Activated CD8-positive, alpha-beta memory T cell treated with anti-CD3 and anti-CD28 coated beads for 1 hour (primary cell): ENCODE measurements at regions not wholly inside any gene's neighbourhood (a gene's known extent, or its start where the extent isn't known, plus 50 kb on each side); places are given as distances from the start of the nearest gene placed in this dataset.
"Not testable (repeated sequence)": the region's sequence is repeated elsewhere in the genome, so short reads cannot be mapped to it uniquely, and the experiment has no call there.

Experiments used
- DNase-seq, 2 donors: peaks; one replicate each; pipeline ENCODE4 v3.0.0-alpha.2; 2020; ENCODE audit warnings: low read depth in 1 of 2; ENCODE audit errors: extremely low read depth in 1 of 2

DNA sequence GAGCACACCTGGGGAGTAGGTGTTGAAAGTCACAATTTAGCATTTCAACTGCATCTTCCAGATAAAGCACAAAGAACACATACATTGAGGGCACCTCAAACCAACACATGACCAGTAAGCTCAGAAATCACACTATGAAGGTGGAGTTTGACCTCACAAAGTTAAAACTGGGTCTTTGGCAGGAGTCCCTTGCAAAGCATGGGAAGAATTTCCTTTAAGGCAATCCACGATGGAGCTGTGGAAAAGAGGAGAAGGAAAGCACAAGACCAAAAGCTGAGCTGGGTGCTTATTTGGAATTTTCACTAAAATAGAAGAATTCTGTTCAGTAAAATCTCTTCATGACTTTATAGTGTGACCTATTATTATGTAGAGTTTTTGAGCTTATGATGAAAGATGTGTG, 212.9 kb upstream of the APCDD1 start:
- no peak for DNase-seq

DNA sequence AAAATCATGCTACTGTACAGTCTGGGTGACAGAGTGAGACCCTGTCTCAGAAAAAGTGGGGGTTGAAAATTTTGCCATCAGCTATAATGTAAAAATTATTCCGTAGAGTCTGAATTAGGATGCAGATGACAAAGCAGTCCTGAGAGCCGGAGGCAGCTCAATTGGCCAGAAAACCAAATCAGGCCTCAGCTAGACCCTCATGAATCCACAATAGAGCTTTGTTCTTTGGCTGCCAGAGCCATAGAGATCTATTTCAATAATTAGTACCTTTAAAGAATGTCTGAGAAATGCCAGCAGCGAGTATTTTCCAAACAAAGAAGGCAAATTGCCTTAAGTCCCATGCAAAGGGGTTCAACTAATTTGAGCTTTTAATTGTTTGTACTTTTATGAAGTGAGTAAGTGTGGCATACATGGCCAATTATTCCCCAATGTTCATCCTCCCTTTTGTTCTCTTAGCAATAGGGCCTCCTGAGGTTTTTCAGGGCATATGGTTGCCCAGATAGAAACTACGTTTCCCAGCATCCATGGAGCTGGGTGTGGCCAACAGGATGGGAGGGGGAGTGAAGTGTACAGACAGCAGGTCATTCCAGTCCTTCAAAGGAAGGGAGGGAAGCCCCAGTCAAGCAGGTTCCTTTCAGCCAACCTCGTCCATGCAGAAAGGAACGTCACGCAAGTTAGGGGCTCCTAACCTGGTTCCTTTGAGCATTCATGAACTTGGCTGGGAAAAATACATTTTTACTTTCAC, 211.3 kb upstream of the APCDD1 start:
- DNase-seq: no peak

DNA sequence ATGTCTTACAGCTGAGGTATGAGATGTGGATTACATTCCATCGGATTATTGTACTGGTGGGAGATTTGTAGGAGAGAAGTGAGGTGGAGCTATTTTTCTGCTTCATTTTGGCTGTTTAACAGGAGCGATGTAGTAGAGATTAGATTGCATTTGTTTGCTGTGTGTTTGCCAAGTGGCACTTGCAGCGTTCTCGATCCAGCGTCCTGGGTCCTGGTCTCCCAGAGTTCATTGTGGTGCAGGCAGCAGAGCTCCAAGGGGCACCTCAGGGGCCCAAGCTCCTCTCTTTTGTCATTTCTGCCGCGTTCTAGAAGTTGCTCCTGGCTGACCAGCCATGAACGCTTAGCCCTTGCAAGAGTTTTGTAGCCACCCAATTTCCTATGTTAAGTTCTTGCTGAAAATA, 210.1 kb upstream of the APCDD1 start:
- DNase-seq: no peak

DNA sequence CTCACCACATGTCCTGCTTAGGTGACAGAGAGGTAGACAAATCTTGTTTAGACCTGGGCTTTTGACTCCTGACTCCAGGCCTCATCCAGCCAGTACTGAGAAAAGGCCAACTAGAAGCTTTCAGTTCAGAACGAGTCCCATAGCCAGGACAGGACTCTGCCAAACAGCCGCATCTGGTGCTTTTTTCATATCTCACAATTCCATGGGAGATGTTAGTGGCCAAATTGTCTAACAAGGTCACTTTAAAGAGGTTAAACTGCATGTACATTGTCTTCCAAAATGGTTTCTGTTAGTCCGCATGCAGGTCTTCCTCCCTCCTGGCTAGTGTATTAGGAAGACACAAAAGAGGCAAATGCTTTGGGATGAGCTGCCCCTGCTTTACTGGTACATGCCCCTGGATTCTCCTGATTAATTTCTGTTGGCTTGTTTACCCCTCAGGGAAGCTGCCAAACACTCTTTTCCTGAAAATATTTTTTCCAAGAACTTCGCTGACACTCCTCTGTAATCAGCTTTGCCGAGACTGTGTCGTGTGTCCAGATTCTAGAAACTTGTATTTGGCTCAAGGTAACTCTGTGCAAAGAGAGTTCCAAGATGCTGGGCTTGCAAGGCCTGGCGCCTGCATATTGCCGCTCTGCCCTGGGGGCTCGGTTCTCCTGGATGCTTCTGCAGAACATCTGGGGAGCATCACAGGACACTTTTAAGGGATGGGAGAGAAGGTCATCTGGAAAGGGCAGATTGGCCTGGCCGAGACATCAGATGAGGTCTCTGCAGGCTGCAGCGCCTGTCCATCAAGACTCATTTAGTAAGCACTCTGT, 209.2 kb upstream of the APCDD1 start:
- DNase-seq: no peak

DNA sequence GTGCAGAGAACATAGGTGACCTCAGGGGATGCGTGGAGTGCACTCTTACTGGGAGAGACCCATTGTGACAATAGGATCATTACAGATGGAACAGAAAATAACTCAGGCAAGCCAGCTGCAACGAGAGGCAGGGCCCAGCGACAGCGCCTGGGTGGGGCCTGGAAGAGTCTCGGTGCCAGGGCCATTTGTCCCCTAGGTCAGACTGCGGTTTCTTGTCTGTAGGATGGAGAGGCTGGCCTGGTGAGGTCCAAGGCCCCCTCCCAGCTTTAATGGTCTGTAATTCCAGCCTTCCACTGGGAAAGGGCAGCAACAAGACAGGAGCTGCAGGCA, 208.6 kb upstream of the APCDD1 start:
- no peak for DNase-seq

DNA sequence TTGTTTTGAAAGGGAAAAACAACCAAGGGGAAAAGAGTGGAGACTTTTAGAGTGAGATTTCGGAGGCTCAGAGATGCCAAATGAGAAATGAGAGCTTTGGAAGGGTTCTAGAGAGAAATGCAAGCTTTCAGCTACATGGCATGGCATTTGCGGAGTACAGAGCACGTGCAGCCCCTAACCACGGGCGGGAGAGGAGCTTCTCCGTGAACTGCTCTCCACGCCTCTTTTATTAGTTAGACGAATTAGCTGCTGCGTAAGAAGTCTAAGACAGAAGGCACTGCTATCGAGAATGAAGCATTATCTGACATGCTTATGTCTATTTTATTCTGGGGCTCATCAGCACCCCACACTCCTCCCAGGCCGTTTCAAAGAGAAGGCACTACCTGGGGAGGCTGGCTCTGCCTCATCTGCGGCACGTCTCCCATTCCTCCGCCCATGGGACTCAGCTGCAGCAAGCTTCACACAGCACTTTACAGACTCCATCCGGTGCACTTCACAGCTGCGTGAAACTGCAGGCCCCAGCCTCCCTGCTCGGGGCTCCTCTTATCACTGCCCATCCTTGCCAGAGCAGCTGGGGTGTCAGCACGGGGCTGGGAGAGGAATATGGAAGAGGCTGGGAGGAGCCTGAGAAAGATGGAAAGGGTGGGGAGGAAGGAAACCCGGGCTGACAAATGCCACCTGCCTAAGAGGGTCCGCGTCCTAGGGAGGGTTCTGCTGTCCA, 207.3 kb upstream of the APCDD1 start:
- DNase-seq: no peak

DNA sequence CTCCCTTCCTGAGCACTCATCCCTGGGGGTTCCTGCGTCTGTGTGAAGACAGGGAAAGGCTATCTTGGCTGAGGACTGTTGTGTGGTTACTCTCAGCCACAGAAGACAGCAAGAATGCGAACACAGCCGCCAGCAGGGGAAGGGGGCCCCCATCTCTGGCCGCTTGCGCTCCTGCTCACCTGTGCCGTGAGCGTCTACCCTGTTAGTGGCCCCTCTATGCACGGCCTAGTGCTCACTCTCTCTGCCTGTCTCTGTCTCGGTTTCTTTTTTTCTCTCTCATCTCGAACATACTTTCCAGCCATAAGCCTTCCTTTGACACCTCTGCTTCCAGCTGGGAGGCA, 206.7 kb upstream of the APCDD1 start:
- DNase-seq: no peak

DNA sequence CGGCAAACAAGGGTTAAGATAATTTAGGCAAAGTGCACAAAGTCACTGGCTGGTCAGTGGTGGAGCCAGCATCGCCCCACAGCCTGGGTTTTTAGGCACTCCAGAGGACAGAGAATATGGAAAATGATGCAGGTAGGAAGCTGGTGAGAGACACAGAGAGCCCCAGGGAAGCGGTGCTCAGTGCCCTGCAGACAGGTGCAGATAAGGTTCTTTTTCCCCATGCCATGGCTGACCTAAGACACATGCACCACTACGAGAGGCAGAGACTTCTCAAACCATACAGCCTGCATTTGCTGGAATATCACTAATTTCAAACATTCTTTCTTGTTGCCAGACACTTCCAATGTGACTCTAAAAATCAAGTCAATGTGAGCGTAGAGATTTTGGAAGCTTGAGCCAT, 205.7 kb upstream of the APCDD1 start:
- DNase-seq: no peak

DNA sequence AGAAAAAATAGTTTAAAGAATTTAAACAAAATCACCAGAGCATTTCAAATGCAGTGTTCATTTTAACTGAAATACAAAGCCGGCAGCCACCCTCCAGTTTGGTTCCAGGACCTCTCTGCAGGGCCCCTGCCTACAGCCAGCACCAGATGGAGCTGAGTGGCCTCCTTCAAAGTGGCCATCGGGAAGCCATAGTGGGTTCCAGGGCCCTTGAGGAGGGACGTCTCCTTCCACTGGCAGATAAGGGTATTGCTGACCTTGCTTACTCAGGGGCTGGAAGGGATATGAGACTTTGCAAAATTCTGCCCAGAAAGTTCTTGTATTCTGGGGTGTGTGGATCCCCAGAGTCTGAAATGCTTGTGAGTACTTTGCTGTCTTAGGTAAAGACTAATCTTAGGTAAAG, 205.2 kb upstream of the APCDD1 start:
- DNase-seq: no peak

DNA sequence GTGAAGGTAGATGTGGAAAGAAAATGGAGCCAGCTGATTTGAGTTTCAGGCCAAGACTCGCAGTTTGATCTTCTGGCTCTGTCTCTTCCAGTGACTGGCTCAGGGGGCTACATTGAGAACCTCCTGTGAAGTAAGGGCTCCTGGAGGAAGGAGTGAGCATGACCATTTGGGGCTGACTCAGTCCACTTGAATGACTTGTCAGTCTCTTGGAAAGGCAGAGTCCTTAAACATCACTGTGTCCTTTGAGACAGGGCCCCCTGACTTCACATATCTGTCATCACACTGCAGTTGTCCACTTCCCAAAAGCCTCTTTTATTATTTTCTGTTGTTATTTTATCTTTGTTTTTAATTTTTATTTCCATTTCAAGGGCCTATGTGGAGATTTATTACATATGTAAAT, 204.6 kb upstream of the APCDD1 start:
- no peak for DNase-seq

DNA sequence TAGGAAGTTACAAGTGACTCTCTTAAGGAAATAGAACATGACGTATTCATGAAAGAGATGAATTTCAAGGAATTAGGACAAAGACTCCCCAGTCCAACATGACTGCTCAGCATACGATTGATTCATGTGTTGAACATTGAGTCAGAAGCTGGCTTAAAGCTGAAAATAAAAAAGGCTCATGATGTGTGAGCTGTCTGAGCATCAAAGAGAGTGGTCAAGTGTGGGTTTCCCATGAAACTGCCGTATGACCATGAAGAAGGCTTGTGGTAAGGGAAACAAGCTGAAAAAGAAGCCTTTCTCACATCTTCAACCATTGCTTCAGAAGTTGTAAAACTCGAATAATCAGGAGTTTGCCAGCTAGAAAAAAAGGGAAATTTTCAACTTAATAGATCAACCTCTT, 201.9 kb upstream of the APCDD1 start:
- no peak for DNase-seq

DNA sequence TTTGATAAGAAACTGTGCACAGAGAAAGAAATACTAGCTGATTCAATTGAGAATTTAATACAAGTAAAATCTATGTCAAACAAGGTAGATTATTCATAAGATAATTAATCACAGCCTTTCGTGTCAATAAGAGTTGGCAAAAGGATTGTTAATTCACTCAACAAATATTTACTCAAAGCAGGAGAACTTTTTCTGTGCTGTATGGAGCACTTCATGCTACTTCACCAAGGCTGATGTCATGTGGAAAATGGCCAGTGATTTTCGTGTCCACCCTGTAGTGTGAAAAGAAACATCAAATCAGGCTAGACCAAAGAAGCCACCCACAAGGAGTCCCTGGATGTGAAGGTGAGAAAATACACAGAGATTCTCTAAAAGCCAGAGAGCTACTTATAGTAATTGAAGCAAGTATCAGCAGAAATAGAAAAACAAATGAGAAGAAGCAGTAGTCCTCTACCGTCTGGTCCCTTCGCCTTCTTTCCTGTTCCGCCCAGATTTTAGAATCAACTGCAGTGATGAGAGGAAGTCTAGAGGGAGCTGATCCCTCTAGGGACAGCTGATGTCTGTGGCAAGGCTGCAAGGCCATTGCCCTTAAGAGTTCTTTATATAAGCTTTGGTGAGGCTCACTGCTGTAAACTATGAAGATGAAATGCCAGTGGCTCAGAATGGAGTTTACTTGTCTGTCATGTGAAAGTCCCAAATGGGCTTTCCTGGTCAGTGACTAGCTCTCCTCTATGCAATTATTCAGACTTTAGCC, 201.3 kb upstream of the APCDD1 start:
- no peak for DNase-seq

DNA sequence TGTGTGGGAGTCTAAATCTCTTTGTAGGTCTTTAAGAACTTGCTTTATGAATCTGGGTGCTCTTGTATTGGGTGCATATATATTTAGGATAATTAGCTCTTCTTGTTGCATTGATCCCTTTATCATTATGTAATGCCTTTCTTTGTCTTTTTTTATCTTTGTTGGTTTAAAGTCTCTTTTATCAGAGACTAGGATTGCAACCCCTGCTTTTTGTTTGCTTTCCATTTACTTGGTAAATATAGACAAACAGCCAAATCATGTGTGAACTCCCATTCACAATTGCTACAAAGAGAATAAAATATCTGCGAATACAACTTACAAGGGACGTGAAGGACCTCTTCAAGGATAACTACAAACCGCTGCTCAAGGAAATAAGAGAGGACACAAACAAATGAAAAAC, 198.2 kb upstream of the APCDD1 start:
- DNase-seq: not testable (repeated sequence)

DNA sequence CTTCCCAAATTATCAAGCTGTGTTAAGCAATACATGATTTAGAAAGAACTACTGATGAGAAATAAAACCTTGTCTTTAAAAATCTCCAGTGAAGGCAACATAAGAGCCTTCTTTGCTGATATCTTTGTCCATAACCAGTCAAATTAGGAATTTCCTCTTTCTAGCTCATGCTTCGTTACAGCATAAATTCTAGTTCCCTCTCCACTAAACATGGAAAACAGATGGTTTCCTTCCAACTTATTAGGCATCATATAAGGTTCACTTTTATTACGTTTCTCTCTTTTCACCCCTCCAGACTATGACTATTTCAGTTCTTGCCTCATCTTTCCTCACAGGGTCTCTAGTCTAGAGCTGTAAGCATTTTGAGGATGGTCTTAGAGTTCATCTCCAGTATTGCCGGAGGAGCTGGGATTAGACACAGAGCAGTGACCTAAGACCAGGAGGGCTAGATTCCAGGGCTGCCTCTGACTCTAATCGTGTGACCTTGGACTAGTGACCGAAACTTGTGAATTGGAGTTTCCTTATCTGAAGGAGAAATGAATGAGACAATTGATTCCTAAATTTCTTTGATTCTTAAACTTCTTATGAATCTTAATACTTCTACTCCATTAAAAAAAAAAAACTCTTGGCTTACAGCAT, 195.5 kb upstream of the APCDD1 start:
- no peak for DNase-seq

DNA sequence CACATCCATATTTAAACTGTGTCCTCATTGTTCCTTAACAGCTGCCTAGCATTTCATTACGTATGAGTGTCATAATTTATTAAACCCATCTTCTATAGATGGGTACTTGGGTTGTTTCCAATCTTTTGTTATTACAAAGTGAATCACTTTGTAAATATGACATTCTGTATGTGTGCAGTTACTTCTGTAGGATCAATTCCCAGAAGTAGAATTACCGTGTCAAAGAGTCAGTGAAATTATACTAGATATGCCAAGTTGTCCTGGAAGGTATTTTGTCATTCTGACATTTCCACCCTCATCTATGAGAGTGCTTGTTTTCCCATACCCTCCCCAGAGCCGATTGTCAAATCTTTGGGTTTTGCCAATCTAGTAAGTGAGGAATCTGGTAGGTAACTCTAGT, 194.5 kb upstream of the APCDD1 start:
- no peak for DNase-seq

DNA sequence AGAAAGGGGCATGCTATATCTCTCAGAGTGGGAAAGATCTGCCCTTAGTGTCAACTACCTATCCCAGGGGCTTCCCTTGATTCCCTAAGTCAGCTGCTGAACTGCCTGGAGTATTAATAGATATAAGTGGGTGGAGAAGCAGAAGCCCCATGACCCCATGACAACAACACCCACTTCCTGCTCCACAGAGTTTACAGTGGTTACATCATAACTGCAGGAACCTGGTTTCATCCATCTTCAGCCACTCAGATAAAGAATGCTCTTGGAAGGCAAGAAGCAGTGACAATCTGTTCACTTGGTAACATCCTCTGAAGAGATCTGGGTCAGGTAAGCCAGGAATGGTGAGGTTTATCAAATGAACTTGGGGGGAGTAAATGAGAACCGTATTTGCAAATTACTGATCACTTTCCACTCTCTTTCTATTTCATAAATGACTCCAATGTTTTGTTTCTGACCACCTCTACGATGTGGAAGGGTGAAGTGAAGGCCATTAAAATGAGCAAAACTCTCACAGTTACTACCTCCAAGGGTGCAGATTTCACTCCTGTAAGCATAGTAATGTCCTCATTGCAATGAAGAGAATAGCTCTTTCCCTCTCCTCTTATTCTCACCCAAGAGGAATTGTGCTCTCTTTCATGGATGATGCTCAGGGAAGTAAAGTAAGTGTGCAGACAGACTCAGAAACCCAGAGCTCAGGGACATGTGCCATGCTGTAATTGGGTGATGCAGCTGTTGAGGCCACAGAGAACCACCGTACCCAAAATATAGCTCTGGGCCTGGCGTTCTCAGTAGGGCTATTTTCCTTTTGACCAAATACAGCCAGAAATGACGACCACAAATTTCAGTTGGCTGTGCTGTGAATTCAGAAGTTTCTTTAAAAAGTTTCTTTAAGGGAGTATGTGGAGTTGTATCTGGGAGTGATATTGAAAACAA, 192.8 kb upstream of the APCDD1 start:
- no peak for DNase-seq

DNA sequence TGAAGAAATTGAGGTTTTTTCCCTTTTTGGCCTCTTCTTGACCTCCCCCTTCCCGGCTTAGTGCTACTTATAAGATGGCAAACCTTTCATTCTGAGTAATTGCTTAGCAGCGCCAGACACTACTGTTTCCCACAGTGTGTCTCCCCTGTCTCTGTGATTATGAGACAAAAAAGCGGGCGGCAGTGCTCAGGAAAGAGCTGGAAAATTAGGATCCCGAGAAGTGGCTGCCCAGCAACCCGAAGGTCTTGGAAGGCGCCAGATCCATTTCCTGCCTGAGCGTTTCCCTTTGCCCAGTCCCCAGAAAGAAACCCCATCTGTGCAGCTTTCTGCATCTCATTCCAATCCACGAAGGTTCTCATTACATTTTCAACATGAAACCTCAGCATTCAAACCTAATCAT, 191.9 kb upstream of the APCDD1 start:
- no peak for DNase-seq

DNA sequence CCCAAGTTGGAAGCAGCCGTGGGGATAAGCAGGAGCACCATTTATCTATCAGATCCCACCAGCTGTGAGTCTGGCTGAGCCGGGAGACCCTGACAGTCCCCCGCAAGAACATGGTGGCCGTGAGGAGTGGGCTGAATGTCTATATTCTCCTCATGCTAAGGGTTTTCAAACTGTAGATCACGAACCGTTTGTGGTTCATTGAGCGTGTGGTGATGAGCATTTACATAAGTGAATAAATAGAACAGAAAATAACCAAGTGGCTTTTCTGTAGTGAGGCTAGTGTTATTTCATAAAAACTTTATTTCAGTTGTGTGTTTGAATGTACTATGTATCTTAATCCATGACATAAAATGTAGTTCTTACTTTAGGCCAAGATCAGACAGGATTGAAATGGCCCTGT, 190.2 kb upstream of the APCDD1 start:
- no peak for DNase-seq

DNA sequence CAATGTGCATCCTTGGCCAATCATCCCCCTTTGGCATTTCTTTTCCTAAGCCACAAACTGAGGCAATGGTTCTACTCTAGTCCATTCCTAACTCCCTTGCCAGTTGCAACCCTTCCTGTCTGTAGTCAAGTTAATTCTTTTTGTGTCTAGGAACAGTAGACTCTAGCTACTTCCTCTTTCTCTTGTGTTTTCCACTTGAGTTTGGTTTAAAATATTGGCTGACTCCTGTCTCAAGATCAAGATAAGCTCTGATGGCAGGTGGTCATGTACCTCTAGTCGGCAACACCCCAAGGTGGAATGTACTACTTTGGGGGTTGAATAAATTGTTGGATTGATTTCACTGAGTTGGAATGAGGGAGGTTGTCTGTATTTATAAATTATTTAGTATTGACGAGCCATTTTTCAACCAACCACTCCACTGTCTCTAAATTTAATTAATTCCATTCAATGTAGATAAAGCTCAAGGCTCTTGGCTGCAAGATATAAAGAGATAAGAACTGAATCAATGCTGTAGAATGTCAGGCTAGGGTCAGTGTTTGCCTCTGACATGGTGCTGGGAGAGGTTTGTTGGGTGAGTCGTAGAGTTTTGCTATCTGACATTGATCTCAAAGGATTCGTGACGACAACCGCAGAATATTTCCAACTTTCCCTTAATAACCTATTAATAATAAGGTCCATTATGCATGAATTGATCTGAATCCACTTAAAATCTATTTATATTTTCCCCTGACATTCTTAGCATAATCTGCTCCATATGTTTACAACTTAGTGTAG, 188.7 kb upstream of the APCDD1 start:
- DNase-seq: no peak
